Kidney (tissue), 13 donors: ENCODE measurements at regions not wholly inside any gene's neighbourhood (a gene's known extent, or its start where the extent isn't known, plus 50 kb on each side); places are given as distances from the start of the nearest gene placed in this dataset.
"Not testable (repeated sequence)": the region's sequence is repeated elsewhere in the genome, so short reads cannot be mapped to it uniquely, and the experiment has no call there.

Experiments
- DNase-seq, 5 donors: peaks; one replicate each; pipeline ENCODE4 v3.0.0-alpha.2; 2013 to 2020
- FAIRE-seq: peaks from 2 replicates; lab custom pipeline; 2012; peaks lifted over from hg19 to GRCh38; lab: Jason Lieb, UNC
- H3K27ac ChIP-seq, 2 donors: one replicate each; pipeline ENCODE4 v1.7.0; 2013; ENCODE audit warnings: low read depth in 2 of 2, low read length in 2 of 2, inconsistent platforms in 1 of 2
- H3K27me3 ChIP-seq: one replicate; pipeline ENCODE4 v1.7.1; 2013; ENCODE audit warnings: low read length, inconsistent platforms; ENCODE audit not compliant: control insufficient read depth, insufficient read depth
- H3K36me3 ChIP-seq, 3 donors: one replicate each; pipeline versions ENCODE4 v1.7.0 to v1.7.1; 2013; ENCODE audit warnings: low read length in 3 of 3, control low read depth in 1 of 3, inconsistent platforms in 1 of 3; ENCODE audit not compliant: insufficient read depth in 3 of 3, control insufficient read depth in 2 of 3
- H3K4me1 ChIP-seq, 3 donors: one replicate each; pipeline versions ENCODE4 v1.7.0 to v1.7.1; 2013; ENCODE audit warnings: low read length in 3 of 3, inconsistent platforms in 1 of 3, low read depth in 1 of 3; ENCODE audit not compliant: control insufficient read depth in 2 of 3, insufficient read depth in 2 of 3
- H3K4me3 ChIP-seq, 3 donors: one replicate each; pipeline versions ENCODE4 v1.7.0 to v1.8.1; 2013; ENCODE audit warnings: low read length in 3 of 3, control low read depth in 1 of 3, inconsistent platforms in 1 of 3
- H3K9ac ChIP-seq, 3 donors: one replicate each; pipeline versions ENCODE4 v1.7.0 to v1.7.1; 2013; ENCODE audit warnings: low read length in 3 of 3, control low read depth in 1 of 3, inconsistent platforms in 1 of 3
- H3K9me3 ChIP-seq, 3 donors: one replicate each; pipeline versions ENCODE4 v1.7.0 to v1.7.1; 2013; ENCODE audit warnings: low read length in 3 of 3, control low read depth in 1 of 3, inconsistent platforms in 1 of 3; ENCODE audit not compliant: control insufficient read depth in 2 of 3, insufficient read depth in 1 of 3
- CTCF ChIP-seq: IDR thresholded peaks from 3 replicates; pipeline ENCODE4 v1.5.1; 2012; ENCODE audit warnings: mild to moderate bottlenecking, moderate library complexity, borderline replicate concordance; ENCODE audit not compliant: insufficient read depth; ENCODE audit errors: extremely low read depth
- intact Hi-C: fragments of 100-400 bp; cut with DNase I; formaldehyde crosslinking; loops from one replicate; pipeline ENCODE4 v1.11.1; 2022
- donor health status: control.
- donor health status: control.
- donor health status: control.
- donor health status: control.
- donor health status: control.
- donor health status: DM: yes; HTN: yes; CAD: no.
- donor health status: Normal renal cell carcinoma (clear cell type).

DNA sequence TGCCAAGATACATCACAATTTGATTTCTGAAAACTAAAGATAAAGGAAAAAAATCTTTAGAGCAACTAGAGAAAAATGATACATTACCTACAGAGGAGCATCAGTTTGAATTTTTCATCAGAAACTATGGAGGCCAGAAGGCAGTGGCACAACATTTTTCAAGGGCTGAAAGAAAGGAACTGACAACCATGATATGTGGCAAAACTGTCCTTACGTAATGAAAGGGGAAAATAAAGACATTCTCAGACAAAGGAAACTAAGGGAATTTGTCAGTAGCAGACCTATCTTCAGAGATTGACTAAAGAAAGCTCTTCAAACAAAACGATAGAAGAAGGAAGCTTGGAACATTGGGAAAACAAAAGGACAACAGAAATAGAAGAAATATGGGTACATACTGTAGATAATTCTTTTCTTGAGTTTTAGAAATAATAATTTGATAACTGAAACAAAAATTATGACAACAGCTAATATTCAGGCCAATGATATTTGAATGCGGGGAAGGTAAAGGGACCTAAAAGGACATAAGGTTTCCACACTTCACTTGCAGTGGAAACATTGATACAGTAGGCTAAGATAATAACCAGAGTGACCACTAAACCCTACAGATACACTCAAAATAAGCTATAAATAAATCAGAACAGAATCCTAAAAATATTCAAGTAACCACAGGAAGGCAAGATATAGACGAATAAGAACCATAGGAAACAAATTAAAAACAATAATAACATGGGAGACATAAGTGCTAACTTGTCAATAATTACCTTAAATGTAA lies 70.0 kb upstream of the NPAS2 start:
- intact Hi-C loops: no loop called here

GRCh38 chr2:100751871-100752625 lies 67.9 kb upstream of the NPAS2 start:
- H3K27ac ChIP-seq, FAIRE-seq, H3K4me3 ChIP-seq, H3K36me3 ChIP-seq, H3K9me3 ChIP-seq, DNase-seq, H3K4me1 ChIP-seq, intact Hi-C loops, H3K27me3 ChIP-seq, H3K9ac ChIP-seq: not testable (repeated sequence)

More for the DNA sequence above, 70.0 kb upstream of the NPAS2 start:
- H3K27ac ChIP-seq: no peak overlapping the region
- no peak overlapping the region for H3K4me3 ChIP-seq
- H3K27me3 ChIP-seq: no peaks in the 10 kb centered on the region
- no peaks in the 10 kb centered on the region for H3K9me3 ChIP-seq
- DNase-seq (no peak), FAIRE-seq (no peak)
- peaks cover 0 to 3% (median 0%) of the 10 kb centered on the region in 3 donors for H3K4me1 ChIP-seq
- no peak for TF ChIP-seq CTCF
- no peaks in the 10 kb centered on the region for H3K36me3 ChIP-seq
- no peak overlapping the region for H3K9ac ChIP-seq

DNA sequence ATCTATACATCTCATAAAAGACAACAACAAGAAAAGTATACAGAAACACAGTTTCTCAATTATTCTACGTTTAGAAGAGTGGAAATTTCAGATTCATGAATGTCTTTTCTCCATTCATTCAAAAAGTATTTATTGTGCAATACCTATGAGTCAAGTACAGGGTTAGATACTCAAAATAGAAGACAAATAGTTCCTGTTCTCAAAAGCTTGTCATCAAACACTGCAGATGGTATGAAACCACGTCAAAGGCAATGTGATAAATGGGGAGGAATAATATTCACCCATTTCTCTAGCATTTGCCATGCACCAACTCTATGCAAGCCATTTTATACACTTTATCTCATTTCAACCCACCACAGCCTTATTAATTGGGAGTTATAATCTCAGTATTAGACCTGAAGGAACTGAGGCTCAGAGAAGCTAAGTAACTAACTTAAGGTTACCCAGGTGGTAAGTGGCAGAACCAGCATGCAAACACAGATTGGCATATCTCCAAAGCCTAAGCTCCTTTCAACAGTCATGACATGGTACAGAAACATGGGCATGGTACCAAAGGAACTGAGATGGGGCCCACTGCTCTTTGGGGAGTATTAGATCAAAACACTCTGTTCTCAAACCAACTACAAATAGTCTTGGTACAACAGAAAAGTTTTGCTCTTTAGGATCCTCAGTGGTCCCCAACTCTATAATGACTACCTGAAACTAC lies 67.2 kb upstream of the NPAS2 start:
- TF ChIP-seq CTCF: no peak
- Histone ChIP-seq H3K9me3 (no peaks in the 10 kb centered on the region), H3K4me3 (no peak overlapping the region), H3K4me1 (no peaks in the 10 kb centered on the region), H3K27ac (no peak overlapping the region), H3K9ac (no peak overlapping the region), H3K27me3 (no peaks in the 10 kb centered on the region), H3K36me3 (no peaks in the 10 kb centered on the region)
- FAIRE-seq: no peak
- DNase-seq: no peak
- intact Hi-C loops: no loop called here

DNA sequence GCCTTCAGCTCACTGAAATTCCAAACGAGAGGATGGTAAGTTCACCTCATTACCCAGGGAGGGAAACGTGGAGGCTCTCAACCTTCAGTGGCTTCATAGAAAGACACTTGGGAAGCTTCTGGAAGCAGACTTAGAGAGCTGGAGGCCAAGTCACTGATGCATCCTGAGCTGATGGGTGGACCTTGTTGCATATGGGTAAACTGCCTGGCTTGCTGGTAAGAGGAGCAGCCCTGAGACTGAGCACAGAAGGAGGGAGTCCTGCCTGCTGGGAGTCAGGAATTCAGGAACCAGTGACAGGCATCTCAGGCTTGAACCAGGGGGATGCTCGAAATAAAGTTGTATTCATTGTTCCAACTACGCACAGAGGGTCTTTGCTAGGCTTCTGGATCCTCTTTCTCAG lies 66.5 kb upstream of the NPAS2 start:
- FAIRE-seq (no peak), DNase-seq (no peak)
- Histone ChIP-seq H3K9me3 (no peaks in the 10 kb centered on the region), H3K27ac (no peak overlapping the region), H3K4me3 (no peak overlapping the region), H3K36me3 (no peaks in the 10 kb centered on the region), H3K9ac (no peak overlapping the region), H3K4me1 (no peaks in the 10 kb centered on the region), H3K27me3 (no peaks in the 10 kb centered on the region)
- TF ChIP-seq CTCF: no peak
- intact Hi-C loops: no loop called here
